Ammon's horn (tissue), 1 donor: ENCODE measurements at regions not wholly inside any gene's neighbourhood (a gene's known extent, or its start where the extent isn't known, plus 50 kb on each side); places are given as distances from the start of the nearest gene placed in this dataset.
"Not testable (repeated sequence)": the region's sequence is repeated elsewhere in the genome, so short reads cannot be mapped to it uniquely, and the experiment has no call there.

ENCODE experiments used
- DNase-seq: peaks from one replicate; pipeline ENCODE4 v3.0.0-alpha.2; 2016; ENCODE audit warnings: low spot score

GRCh38 chr5:96319981-96320739 lies 112.9 kb downstream of the PCSK1 start:
- not testable (repeated sequence) for DNase-seq

- DNase-seq: no peak
Measured at GRCh38 chr5:96318569-96319110, 114.4 kb downstream of the PCSK1 start.

- DNase-seq: no peak
Measured at GRCh38 chr5:96317945-96318344, 115.1 kb downstream of the PCSK1 start.

- no peak for DNase-seq
Measured at GRCh38 chr5:96316487-96316886, 116.6 kb downstream of the PCSK1 start.

DNA sequence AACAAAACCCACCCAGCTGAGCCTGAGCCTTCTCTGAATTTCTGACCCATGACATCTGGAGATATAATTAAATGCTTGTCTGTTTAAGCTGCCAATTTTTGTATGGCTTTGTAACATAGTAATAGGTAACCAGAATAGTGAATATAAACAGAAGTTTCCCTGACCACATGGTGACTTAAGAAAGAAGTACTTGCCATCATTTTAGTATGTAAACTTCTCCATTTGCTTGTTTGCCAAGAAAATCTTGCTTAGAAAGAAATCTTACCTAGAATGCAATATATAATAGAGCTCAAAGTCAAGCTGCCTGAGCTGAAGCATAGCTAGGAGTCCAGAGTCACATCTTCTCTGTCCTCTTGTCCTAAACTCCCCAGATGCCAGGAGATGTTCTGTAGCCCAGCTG lies 117.0 kb downstream of the PCSK1 start:
- DNase-seq: no peak

DNA sequence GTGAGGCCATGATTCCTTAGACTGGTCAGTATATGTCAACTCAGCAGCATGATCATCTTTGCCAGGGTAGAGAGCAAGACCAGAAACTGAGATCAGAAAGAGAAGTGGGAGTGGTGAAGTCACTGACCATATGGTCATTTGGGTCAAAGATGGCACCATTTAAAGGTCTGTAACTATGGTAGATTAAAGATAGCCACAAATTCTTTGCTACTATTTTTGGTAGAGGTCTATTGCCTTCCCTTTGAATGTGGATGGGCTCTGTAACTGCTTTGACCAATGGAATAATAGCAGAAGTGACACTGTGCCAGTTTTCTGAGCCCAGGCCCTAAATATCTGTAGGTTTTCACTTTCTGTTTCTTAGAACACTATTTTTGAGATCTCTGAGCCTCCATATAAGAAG lies 117.6 kb downstream of the PCSK1 start:
- no peak for DNase-seq

DNA sequence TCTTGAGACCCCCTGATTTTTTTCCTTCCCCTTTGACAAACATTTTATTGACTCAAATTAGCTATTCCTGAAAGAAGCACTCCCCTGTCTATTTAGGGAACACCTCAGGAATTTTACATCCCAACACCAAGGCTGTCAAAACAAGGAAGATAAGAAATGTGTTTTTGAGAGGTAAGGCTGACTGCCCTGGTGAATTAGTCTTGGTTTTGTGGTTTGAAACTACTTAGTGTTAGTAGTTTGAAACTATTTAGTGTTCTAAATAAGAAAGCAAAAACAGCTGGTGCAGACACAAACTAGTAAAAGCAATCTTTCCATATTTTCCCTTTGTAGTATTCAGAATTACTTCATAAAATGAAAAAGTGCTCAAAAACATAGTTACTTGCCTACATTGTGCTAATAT lies 120.7 kb downstream of the PCSK1 start:
- DNase-seq: no peak

GRCh38 chr5:96307047-96307446 lies 126.0 kb downstream of the PCSK1 start:
- not testable (repeated sequence) for DNase-seq

DNA sequence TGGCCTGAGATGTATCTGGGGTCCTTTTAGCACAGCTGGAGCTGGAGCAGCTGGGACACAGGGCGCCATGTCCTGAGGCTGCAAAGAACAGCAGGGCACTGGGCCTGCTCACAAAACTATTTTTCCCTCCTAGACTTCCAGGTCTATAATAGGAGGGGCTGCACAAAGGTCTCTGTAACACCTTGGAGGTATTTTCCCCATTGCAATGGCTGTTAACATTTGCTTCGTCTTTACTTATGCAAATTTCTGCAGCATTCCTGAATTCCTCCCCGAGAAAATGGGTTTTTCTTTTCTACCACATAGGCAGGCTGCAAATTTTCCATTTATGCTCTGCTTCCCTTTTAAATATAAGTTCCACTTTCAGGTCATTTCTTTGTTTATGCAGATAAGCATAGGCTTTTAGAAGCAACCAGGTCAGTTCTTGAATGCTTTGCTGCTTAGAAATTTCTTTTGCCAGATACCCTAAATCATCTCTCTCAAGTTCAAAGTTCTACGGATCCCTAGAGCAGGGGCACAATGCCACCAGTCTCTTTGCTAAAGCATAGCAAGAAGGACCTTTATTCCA lies 130.8 kb downstream of the PCSK1 start:
- no peak for DNase-seq

- DNase-seq: no peak
Measured at GRCh38 chr5:96300976-96301375, 132.1 kb downstream of the PCSK1 start.

GRCh38 chr5:96297867-96298266 lies 135.2 kb downstream of the PCSK1 start:
- DNase-seq: no peak

DNA sequence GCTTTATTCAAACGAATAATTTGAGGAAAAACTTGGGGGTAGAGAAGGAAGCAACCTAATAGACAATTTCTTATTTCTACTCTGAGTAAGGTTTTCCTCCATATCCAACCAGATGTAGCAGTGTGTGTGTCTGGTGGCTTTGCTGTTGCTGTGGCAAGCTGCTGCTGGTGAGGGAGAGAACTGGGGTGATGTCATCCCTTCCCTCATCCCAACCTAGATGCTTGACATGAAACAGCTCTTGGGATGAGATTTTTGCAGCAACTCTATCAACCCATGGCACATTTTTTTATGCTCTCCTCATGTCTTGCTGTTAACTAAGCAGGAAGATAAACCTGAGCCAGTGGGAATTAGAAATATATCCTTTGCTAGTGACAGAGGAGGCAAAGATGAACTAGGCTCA lies 135.8 kb downstream of the PCSK1 start:
- DNase-seq: peak; percentile 45

DNA sequence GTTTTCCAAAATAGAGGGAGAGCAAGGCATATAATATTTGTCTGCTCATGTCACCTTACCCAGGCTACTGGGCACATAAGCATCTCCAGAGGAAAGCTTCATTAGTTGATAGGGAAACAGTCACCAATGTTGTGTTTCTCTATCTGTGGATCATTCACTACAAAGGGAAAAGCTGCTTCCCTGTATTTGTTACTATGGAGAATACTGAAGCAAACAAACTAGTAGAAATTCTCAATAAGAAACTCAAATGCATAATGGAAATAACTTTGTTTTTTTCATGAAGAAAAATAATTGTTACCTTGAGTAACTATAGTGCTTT lies 138.2 kb downstream of the PCSK1 start:
- DNase-seq: no peak

DNA sequence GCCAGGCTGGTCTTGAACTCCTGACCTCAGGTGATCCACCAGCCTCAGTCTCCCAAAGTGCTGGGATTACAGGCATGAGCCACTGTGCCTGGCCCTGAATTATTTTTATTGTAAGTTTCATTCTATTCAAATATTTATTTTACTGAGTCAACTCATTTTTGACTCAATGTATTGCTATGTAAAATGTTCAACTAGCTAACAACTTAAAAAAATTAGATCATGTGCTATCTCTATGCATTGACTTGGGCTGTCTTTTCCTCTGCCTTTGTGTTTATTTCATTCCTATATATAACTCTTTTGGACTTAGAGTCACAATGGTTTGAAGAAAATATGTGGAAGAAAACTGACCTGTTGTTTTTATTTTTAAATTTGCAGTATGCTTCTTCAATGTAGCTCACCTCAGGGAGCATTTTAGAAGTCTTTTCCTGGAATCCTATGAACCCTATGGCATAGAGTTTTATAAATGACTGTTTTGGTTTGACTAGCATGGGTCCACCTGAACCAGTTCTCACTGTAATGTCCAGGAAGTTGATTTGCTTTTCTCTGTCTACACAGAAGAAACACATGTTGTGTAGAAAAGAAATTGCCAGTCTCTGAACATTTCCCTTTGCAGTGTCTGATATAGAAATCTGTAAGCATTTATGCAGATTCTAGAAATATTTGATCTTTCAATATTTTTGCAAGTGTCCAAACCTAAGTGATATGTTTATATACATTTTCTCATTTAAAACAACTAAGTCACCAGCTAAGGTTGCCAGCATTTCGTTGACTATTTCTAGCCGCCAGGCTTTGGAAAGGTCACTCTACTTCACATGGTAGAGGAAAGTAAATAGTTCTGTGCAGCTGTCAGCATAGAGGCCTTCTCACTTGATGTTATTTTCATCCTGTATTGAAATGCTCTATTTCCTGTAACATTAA lies 138.8 kb downstream of the PCSK1 start:
- no peak for DNase-seq

GRCh38 chr5:96292582-96293247 lies 140.3 kb downstream of the PCSK1 start:
- DNase-seq: no peak

GRCh38 chr5:96289287-96289686 lies 143.8 kb downstream of the PCSK1 start:
- not testable (repeated sequence) for DNase-seq

DNA sequence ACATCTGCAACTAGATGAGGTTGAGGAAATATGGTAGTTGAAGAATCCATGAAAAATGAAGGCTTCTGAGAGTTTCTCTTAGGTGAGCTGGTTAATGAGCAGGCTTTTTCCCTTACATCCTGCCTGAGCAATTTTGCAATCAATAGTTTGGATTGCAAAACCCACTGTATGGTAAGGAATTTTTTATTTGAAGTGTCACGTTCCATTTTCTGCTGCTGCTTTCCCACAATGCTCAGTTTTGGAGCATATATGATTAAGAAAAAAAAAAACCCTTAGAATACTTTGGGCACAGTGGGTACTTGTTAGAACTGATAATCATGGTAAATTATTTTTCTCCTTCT lies 144.2 kb downstream of the PCSK1 start:
- DNase-seq: no peak

GRCh38 chr5:96288166-96288844 lies 144.7 kb downstream of the PCSK1 start:
- no peak for DNase-seq

DNA sequence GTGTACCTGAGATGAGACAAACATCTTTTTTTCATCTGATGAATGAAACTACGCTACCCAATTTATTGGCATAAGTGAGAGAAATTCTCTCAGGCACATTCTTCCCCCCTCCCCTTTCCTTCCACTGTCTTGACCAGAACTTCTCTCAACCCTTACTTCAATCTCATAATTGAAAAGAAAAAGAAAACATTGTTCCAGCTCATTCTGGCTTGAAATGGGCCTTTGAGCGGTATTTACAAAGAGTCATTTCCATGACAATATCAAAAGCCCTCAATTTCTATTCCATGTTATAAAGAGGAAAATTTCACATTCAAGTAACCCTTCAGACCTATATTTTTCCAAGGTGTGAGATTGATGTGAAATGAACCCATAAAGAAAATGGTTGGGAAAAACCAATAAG lies 145.9 kb downstream of the PCSK1 start:
- DNase-seq: no peak

GRCh38 chr5:96285823-96286222 lies 147.2 kb downstream of the PCSK1 start:
- no peak for DNase-seq

- no peak for DNase-seq
Measured at GRCh38 chr5:96284727-96285389, 148.2 kb downstream of the PCSK1 start.
